ENCODE measurements at regions not wholly inside any gene's neighbourhood (a gene's known extent, or its start where the extent isn't known, plus 50 kb on each side); places are given as distances from the start of the nearest gene placed in this dataset.
"Not testable (repeated sequence)": the region's sequence is repeated elsewhere in the genome, so short reads cannot be mapped to it uniquely, and the experiment has no call there.

- DNase-seq: no peak
Observed at GRCh38 chr3:187795207-187795960, 50.1 kb upstream of the BCL6 start.

DNA sequence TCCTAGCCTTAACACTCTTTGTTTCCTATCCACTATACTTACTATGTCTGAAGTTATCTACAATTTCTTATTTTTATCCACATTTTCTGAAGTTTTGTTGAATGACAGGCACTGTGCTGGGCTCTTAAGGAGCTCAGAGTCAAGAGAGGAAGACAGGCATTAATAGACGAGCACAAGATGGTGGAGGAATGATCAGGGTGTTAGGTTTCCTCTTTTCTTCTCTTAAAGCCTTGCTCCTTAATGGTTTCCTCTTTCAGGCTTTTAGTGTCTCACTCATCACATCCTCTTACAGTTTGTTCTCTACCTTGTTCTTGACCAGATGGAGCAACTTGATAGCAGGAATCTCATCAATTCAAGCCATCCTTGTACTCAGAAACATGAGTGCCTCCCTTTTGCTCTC is 52.9 kb upstream of the BCL6 start:
- no peak for DNase-seq

DNA sequence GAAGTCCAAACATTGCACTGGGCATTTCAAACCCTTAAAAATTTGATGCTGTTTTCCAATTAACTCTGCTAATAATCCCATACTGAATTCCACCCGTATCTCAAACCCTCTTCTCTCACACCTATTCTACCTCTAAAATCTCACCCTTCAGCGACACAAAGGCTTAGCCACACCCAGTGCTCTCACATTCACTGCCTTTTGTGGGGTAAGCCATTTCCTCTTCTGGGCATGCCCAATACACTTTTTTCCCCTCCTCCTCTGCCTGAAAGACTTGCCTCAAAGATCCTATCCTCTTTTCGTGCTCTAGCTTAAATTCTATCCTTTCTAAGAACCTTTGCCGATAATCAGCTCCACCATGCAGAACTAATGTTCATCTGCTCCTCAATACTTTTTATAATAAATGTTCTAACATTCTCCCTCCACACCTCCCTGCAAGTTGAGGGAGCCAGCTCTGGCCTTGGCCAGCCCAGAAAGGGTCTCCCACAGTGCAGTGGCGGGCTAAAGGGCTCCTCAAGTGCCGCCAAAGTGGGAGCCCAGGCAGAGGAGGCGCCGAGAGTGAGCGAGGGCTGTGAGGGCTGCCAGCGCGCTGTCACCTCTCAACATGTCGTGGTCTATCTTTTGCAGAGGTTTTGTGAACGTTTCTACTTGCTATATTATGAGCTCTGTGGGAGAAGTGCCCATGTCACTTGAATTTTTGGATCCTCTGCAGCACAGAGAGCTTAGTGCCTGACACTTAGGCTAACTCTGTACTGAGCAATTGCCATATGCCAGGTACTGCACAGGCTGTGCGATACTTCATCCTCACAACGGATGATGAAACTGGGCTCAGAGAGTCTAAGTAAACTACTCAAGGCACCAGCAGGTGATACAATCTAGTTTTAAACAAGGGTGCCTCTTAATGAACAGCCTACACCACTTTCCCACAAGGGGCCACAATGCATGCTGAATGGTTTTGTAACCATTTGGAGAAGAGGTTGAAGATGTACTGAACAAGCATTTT is 53.6 kb upstream of the BCL6 start:
- no peak for DNase-seq

- no peak for DNase-seq
Observed at GRCh38 chr3:187799942-187800641, 54.8 kb upstream of the BCL6 start.

DNA sequence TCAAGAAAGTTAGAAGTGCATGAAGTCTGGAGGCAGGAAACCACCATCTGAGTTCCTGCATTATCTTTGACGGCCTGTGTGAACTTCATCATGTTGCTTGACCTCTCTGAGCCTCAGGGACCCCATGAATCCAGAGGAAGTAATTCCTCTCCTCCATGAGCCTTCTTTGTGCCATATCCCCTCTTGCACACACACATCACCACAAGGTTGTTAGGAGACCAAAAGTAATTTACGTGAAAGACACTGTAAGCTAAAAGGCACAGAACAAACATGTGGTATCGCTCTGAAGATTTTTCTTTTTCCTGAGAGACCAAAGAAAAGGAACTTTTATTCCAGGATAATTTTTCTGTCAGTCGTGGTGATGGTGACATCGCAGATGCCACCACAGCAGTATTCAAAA is 55.9 kb upstream of the BCL6 start:
- DNase-seq: no peak

GRCh38 chr3:187802203-187802927 is 57.1 kb upstream of the BCL6 start:
- DNase-seq: no peak

DNA sequence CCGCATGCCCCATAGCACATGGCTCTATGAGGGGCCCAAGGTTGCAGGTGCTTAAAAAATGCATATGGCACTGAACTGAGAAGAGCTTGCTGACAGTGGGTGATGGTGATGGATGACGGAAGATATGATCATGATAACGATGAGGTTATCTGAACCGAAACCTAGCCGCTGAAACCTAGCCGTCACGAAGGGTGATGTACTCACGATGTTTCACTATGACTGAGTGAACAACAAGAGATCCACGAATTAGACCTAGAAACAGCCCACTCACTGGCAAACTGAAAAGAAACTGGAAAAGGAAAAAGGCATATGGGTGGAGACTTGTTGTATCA is 57.6 kb upstream of the BCL6 start:
- no peak for DNase-seq

DNA sequence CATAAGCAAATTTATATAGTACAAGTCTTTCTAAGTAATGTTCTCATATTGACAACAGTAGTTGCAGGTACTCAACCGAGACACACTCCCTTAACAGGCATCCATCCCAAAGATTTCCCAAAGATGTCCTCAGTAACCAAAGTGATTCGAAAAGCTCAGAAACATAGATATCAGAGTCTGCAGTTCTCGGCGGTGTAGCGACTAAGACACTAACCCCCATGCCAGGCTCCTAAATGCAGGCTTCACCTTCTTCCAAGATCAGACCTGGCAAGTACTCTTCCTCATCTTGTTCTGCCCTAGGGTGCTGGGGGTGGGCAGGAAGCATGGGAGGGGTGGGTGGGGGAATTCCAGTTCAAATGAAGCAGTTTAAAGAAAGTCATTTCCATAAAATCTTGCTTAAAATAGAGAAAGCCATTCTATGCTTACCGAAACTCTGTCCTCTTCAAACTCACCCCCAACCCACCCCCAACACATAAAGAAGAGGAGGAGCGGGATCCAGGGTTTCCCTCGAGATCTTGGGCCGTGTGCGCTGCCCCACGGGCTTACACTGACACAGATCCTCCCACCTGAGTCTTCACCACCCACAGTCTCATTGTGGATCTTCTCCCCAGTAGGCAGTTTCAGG is 59.0 kb upstream of the BCL6 start:
- DNase-seq: no peak

- DNase-seq: no peak
Observed at GRCh38 chr3:187804745-187805121, 59.5 kb upstream of the BCL6 start.

- DNase-seq: no peak
Observed at GRCh38 chr3:187805774-187806173, 60.5 kb upstream of the BCL6 start.

- no peak for DNase-seq
Observed at GRCh38 chr3:187807086-187807862, 62.0 kb upstream of the BCL6 start.

- DNase-seq: no peak
Observed at GRCh38 chr3:187808527-187808895, 63.2 kb upstream of the BCL6 start.

GRCh38 chr3:187809612-187809991 is 64.3 kb upstream of the BCL6 start:
- no peak for DNase-seq

- no peak for DNase-seq
Observed at GRCh38 chr3:187810021-187810446, 64.8 kb upstream of the BCL6 start.

DNA sequence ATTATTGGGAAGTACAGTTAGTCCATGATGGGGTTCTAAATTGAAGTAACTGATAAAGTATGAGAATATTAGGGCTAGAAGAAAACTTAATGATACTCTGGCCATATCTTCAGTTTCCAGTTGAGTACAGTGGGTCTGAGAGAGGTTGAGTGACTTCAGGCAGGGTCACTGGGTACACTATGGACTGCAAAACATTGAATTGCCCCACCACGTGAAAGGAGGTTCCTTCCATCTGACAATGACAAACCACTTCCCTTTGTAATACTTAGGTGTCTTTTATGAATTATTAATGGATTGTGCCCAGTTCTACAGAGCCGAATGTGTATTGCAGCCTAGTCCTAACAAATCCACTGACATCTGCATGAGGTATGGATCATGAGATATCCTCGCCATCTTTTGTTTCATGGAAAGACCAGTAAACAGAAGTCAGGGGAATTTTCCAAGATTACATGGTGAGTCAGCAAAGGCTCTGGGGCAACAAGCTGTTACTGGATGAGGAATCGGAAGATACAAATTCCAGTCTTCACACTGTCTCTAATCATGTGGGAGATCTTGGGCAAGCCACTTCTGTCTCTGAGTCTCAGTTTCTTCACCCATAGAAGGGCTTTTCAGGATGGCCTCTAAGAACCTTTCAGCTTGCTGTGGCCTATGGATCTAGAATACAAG is 66.5 kb upstream of the BCL6 start:
- DNase-seq: no peak

DNA sequence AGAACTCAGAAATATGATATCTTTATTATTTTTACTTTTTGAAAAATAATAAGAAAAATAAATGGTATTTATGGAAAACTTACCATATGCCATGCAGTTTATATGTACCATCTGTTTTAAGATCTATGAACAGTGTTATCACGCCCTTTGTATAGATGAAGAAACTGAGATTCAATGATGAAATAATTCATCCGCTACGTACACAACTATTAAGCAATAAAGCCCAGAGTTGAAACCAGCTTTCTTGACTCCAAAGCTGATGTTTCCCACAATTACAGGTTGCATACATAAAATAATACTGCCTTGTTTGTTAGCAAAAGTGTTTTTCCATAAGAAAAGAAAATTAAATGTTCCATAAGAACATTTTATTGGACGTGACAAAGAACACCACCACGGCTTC is 67.2 kb upstream of the BCL6 start:
- no peak for DNase-seq

DNA sequence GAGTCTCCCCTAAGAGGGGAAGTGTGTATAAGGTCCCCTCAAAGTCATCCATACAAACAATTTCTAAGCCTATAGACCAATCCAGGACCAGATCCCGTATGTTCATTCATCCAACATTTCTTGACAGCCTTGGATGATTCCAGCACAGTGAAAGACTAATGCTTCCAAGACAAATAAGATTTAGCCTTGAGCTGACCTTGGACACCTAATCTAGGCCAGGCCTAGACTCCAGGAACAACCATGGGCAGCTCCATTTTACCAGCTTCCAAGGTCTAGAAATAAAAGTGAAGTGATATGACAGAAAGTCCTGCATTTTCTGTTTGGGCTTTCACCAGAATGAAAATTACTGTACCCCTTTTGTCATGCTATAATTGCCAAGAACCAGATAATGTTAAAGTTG is 67.9 kb upstream of the BCL6 start:
- DNase-seq: no peak

DNA sequence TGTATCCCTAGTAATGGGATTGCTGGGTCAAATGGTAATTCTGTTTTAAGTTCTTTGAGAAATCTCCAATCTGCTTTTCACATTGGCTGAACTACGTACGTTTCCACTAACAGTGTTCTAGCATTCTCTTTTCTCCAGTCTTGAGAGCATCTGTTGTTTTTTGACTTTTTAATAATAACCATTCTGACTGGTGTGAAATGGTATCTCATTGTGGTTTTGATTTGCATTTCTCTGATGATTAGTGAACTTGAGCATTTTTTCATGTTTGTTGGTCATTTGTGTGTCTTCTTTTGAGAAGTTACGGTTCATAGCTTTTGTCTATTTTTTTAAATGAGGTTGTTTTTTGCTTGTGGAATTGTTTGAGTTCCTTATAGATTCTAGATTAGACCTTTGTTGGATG is 72.5 kb upstream of the BCL6 start:
- DNase-seq: not testable (repeated sequence)

DNA sequence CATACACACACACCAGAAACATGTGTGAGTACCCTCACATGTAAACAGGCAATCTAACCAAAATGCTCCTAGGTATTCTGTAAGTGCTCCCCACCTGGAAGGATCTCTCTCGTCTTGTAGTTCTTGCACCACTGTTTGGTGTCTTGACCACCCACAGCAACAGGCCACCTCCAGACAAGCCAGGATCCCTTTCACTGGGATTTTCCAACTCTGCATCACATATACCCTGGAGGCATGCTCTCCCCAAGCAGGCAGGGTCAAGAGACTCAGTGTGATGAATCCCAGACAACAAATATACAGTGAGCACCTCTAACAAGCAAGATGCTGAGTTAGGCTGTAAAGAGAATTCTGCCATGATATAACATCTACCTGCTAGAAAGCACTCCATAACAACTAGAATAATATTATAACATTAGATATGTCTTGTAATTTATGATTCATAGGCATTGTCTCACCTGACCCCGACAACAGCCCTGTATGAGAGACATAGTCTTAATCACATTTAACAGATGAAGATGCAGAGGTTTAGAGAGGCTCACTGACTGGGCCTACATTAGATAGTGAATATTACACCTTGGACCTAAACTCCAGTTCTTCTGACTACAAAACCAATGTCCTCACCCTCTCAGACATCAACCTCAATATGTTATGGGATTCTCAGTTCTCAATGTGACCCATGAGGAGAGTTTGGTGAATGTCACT is 76.5 kb upstream of the BCL6 start:
- no peak for DNase-seq

GRCh38 chr3:187822402-187822801 is 77.1 kb upstream of the BCL6 start:
- DNase-seq: no peak
